C4-2B (cell line): ENCODE measurements at regions not wholly inside any gene's neighbourhood (a gene's known extent, or its start where the extent isn't known, plus 50 kb on each side); places are given as distances from the start of the nearest gene placed in this dataset.

Experiments used
- CTCF ChIP-seq: fragments of 450-650 bp; conservative IDR thresholded peaks from 2 replicates; pipeline ENCODE4 v1.5.1; 2017; ENCODE audit warnings: mild to moderate bottlenecking
- ZFX ChIP-seq: fragments of 450-650 bp; IDR thresholded peaks from 2 replicates; pipeline ENCODE4 v1.6.1; 2017

- no peak for TF ChIP-seq CTCF
- TF ChIP-seq ZFX, result no peak
These were observed 736.1 kb downstream of the GALR1 start for GRCh38 chr18:77985526-77986281.
